ENCODE measurements at regions not wholly inside any gene's neighbourhood (a gene's known extent, or its start where the extent isn't known, plus 50 kb on each side); places are given as distances from the start of the nearest gene placed in this dataset.

DNA sequence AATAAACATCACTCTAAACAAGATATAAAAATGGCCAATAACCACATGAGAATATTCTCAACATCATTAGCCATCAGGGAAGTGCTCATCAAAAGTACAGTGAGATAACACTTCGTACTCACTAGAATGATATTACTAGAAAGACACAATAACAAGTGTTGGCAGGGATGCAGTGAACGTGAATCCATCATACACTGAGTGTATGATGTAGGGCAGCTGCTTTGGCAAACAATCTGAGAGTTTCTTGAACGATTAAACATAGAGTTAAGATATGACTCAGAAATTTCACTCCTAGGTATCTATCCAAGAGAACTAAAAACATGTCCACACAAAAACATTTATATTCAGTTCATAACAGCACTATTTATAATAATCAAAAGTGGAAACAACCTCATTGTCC lies 368.9 kb downstream of the PID1 start:
- no peak overlapping the region for H3K27ac ChIP-seq (ENCODE audit: low read length)
- no peak overlapping the region for H3K4me3 ChIP-seq (ENCODE audit: low read depth in 1 of 2, low read length in 2 of 2)
- H3K4me1 ChIP-seq (ENCODE audit: control insufficient read depth in 1 of 2, insufficient read depth in 2 of 2, low read length in 2 of 2), result no peaks in the 10 kb centered on the region
- peaks cover 0 to 4% of the 10 kb centered on the region in 2 donors for H3K9me3 ChIP-seq (ENCODE audit: control insufficient read depth in 1 of 2, low read length in 2 of 2)
- H3K36me3 ChIP-seq (ENCODE audit: control insufficient read depth in 1 of 2, insufficient read depth in 2 of 2, low read length in 2 of 2), result no peaks in the 10 kb centered on the region
- H3K27me3 ChIP-seq (ENCODE audit: low read depth, low read length), result no peaks in the 10 kb centered on the region

DNA sequence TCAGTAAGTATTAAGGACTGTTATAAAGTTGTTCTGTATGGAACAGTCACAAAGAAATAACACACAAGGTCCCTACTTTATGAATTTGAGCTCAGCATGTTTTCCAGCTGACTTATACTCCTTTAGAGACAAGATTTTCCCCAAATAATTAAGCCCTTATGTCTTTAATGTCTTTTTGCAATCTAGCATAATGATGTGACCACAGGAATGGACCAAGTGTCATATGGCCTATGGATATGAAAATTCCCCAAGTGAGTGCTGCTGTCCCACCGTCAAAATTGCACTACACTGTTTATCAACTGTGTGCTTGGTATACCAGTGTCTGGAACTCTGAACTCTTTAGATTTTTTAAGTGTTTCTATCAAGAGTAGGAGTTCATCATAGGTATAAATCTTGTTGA lies 369.6 kb downstream of the PID1 start:
- no peaks in the 10 kb centered on the region for H3K27me3 ChIP-seq (ENCODE audit: low read depth, low read length)
- H3K36me3 ChIP-seq (ENCODE audit: control insufficient read depth in 1 of 2, insufficient read depth in 2 of 2, low read length in 2 of 2), result no peaks in the 10 kb centered on the region
- H3K4me1 ChIP-seq (ENCODE audit: control insufficient read depth in 1 of 2, insufficient read depth in 2 of 2, low read length in 2 of 2), result no peaks in the 10 kb centered on the region
- H3K4me3 ChIP-seq (ENCODE audit: low read depth in 1 of 2, low read length in 2 of 2), result no peak overlapping the region
- peaks cover 0 to 10% of the 10 kb centered on the region in 2 donors for H3K9me3 ChIP-seq (ENCODE audit: control insufficient read depth in 1 of 2, low read length in 2 of 2)
- H3K27ac ChIP-seq (ENCODE audit: low read length), result no peak overlapping the region

DNA sequence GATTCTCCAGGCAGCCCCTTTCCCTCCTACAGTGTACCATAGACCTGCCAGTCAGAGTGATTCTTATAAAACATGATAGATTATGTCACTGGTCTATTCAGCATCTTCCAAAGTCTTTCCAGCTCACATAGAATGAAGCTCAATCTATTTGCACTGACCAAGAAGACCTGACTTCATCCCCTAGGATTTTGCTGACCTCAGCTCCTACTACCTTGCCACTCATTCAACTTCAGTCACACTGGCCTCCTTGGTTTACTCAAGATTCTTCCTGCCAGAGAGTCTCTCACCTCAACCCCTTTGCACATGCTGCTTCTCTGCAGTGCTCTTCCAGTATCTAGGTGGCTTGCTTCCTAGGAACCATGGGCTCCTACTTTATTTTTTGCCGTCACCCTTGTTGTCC lies 392.9 kb downstream of the PID1 start:
- Histone ChIP-seq H3K4me1 (ENCODE audit: control insufficient read depth in 1 of 2, insufficient read depth in 2 of 2, low read length in 2 of 2) (no peaks in the 10 kb centered on the region), H3K36me3 (ENCODE audit: control insufficient read depth in 1 of 2, insufficient read depth in 2 of 2, low read length in 2 of 2) (no peaks in the 10 kb centered on the region), H3K4me3 (ENCODE audit: low read depth in 1 of 2, low read length in 2 of 2) (no peak overlapping the region), H3K9me3 (ENCODE audit: control insufficient read depth in 1 of 2, low read length in 2 of 2) (no peaks in the 10 kb centered on the region), H3K27me3 (ENCODE audit: low read depth, low read length) (no peaks in the 10 kb centered on the region), H3K27ac (ENCODE audit: low read length) (no peak overlapping the region)

DNA sequence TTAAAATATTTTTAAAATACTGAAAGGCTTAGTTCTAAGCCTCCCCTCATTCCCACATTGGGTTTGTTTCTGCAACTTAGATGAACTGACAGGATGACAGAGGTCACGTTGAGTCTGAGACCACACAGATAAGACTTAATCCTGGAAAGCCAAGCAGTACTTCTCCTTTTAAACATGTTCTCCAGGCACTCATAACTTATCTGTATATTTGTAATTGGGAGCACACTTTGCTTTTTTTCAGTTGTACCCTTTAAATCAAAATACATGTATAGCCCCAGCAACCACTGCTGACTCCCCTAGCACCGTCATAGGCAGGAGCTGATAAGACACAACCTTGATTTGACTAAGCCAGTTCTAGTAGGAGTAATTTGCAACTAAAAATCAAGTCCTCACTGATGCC lies 394.8 kb downstream of the PID1 start:
- H3K27ac ChIP-seq (ENCODE audit: low read length), result no peak overlapping the region
- no peaks in the 10 kb centered on the region for H3K9me3 ChIP-seq (ENCODE audit: control insufficient read depth in 1 of 2, low read length in 2 of 2)
- no peaks in the 10 kb centered on the region for H3K36me3 ChIP-seq (ENCODE audit: control insufficient read depth in 1 of 2, insufficient read depth in 2 of 2, low read length in 2 of 2)
- H3K4me3 ChIP-seq (ENCODE audit: low read depth in 1 of 2, low read length in 2 of 2), result no peak overlapping the region
- H3K4me1 ChIP-seq (ENCODE audit: control insufficient read depth in 1 of 2, insufficient read depth in 2 of 2, low read length in 2 of 2), result no peaks in the 10 kb centered on the region
- no peaks in the 10 kb centered on the region for H3K27me3 ChIP-seq (ENCODE audit: low read depth, low read length)

DNA sequence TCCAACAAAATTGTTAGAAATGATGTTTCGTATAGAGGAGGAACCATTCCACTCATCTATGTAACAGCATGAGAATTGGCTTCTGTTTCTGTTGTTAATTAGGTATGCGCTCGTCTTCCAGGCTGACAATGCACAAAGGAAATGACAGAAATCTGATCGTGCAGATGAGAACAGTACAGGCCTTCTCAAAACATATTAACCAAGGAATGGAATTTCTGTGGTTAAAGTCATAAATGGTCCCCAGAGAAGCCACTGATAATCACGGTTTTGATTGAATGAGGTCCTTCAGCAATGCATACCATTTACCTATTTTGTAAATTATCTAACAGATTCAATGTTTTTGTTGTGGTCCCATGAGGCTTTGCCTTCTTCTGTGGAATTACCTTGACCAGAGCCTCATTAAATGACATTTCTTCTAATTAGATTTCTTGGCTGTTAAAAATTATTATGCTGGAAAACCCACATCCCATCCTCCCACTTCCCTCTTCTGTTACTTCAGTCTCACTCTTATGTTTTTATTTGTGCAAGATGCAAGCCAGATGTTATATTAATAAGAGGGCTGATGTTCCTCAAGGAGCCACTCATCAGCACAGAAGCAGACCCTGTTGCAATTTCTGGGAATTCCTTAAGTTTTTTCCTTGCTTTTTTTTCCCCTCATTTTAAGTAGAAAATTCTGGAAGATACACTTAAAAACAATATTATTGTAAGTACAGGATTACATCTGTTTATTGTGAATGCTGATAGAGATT lies 395.8 kb downstream of the PID1 start:
- no peaks in the 10 kb centered on the region for H3K9me3 ChIP-seq (ENCODE audit: control insufficient read depth in 1 of 2, low read length in 2 of 2)
- no peaks in the 10 kb centered on the region for H3K27me3 ChIP-seq (ENCODE audit: low read depth, low read length)
- H3K27ac ChIP-seq (ENCODE audit: low read length), result no peak overlapping the region
- H3K4me1 ChIP-seq (ENCODE audit: control insufficient read depth in 1 of 2, insufficient read depth in 2 of 2, low read length in 2 of 2), result no peaks in the 10 kb centered on the region
- no peaks in the 10 kb centered on the region for H3K36me3 ChIP-seq (ENCODE audit: control insufficient read depth in 1 of 2, insufficient read depth in 2 of 2, low read length in 2 of 2)
- no peak overlapping the region for H3K4me3 ChIP-seq (ENCODE audit: low read depth in 1 of 2, low read length in 2 of 2)

DNA sequence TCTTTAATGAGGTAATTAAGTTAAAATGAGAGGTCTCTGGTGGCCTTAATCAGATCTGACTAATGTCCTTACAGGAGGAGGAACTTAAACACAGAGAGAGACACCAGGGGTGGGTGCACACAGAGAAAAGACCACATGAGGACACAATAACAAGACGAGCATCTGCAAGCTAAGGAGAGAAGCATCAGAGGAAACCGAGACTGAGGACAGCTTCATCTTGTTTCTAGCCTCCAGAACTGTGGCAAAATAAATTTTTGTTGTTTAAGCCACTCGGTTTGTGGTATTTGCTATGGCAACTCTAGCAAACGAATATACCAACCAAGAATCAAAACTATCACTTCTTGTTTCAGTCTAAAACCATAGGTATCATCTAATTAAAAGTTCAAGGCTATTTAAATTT lies 400.1 kb downstream of the PID1 start:
- no peaks in the 10 kb centered on the region for H3K27me3 ChIP-seq (ENCODE audit: low read depth, low read length)
- H3K9me3 ChIP-seq (ENCODE audit: control insufficient read depth in 1 of 2, low read length in 2 of 2), result no peaks in the 10 kb centered on the region
- H3K4me1 ChIP-seq (ENCODE audit: control insufficient read depth in 1 of 2, insufficient read depth in 2 of 2, low read length in 2 of 2), result no peaks in the 10 kb centered on the region
- no peak overlapping the region for H3K4me3 ChIP-seq (ENCODE audit: low read depth in 1 of 2, low read length in 2 of 2)
- H3K36me3 ChIP-seq (ENCODE audit: control insufficient read depth in 1 of 2, insufficient read depth in 2 of 2, low read length in 2 of 2), result no peaks in the 10 kb centered on the region
- no peak overlapping the region for H3K27ac ChIP-seq (ENCODE audit: low read length)

DNA sequence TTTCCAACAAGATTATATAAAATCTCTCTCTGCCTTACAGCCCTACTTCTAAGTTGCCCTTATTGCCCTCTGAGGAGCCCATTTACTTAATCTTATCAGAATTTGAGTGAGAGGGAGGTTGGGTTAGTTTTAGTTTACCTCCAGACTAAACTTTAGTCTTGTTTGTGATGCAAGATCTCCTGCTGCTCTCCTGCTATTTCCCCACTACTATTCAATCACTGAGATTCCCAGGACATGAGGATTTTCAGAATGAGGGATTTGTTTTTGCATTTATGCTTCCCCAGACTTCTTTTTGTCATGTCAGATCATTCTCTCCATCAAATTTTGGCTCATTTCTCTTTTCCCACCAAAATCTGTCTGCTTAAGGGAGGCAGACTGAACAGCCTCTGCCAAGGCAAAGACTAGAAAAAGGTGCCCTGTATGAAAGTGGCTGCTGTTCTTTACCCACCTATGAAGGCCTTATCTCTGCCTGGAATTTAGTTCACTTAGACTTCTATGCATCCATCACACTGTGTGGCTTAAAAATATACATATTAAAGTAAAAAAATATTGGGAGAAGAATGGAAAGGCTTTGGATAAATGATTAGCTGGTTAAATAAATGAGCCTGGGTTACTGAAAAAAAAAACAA lies 401.3 kb downstream of the PID1 start:
- H3K4me1 ChIP-seq (ENCODE audit: control insufficient read depth in 1 of 2, insufficient read depth in 2 of 2, low read length in 2 of 2), result no peaks in the 10 kb centered on the region
- H3K27ac ChIP-seq (ENCODE audit: low read length), result no peak overlapping the region
- H3K9me3 ChIP-seq (ENCODE audit: control insufficient read depth in 1 of 2, low read length in 2 of 2), result no peaks in the 10 kb centered on the region
- H3K36me3 ChIP-seq (ENCODE audit: control insufficient read depth in 1 of 2, insufficient read depth in 2 of 2, low read length in 2 of 2), result no peaks in the 10 kb centered on the region
- no peak overlapping the region for H3K4me3 ChIP-seq (ENCODE audit: low read depth in 1 of 2, low read length in 2 of 2)
- H3K27me3 ChIP-seq (ENCODE audit: low read depth, low read length), result no peaks in the 10 kb centered on the region

DNA sequence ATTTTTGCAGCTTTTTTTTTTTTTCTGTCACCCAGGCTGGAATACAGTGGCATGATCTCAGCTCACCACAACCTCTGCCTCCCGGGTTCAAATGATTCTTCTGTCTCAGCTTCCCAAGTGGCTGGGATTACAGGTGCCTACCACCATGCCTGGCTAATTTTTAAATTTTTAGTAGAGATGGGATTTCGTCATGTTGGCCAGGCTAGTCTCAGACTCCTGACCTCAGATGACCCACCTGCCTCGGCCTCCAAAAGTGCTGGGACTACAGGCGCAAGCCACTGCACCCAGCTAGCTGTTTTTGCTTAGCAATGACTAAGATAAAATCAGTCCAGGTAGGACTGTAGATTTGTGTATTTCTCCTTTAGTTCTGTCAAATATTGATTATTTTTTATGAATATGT lies 403.7 kb downstream of the PID1 start:
- no peaks in the 10 kb centered on the region for H3K4me1 ChIP-seq (ENCODE audit: control insufficient read depth in 1 of 2, insufficient read depth in 2 of 2, low read length in 2 of 2)
- H3K27me3 ChIP-seq (ENCODE audit: low read depth, low read length), result no peaks in the 10 kb centered on the region
- no peak overlapping the region for H3K27ac ChIP-seq (ENCODE audit: low read length)
- H3K4me3 ChIP-seq (ENCODE audit: low read depth in 1 of 2, low read length in 2 of 2), result no peak overlapping the region
- no peaks in the 10 kb centered on the region for H3K9me3 ChIP-seq (ENCODE audit: control insufficient read depth in 1 of 2, low read length in 2 of 2)
- no peaks in the 10 kb centered on the region for H3K36me3 ChIP-seq (ENCODE audit: control insufficient read depth in 1 of 2, insufficient read depth in 2 of 2, low read length in 2 of 2)

DNA sequence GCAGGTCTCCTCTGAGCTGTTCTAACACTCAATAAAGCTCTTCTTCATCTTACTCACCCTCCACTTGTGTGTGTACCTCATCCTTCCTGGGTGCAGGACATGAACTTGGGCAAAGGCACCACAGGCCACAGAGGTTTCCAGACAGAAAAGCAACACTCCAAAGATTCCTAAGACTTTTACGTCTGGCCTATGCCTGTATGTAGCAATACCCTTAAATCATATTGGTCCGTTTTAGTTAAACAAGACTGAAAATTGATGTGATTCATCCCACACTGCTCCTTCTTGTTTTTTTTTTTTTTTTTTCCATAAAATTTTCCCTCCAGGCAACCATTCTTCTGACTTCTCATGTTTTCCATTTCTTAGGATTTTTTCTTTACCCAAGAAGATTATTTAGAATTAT lies 404.3 kb downstream of the PID1 start:
- Histone ChIP-seq H3K36me3 (ENCODE audit: control insufficient read depth in 1 of 2, insufficient read depth in 2 of 2, low read length in 2 of 2) (no peaks in the 10 kb centered on the region), H3K27ac (ENCODE audit: low read length) (no peak overlapping the region), H3K4me1 (ENCODE audit: control insufficient read depth in 1 of 2, insufficient read depth in 2 of 2, low read length in 2 of 2) (no peaks in the 10 kb centered on the region), H3K9me3 (ENCODE audit: control insufficient read depth in 1 of 2, low read length in 2 of 2) (no peaks in the 10 kb centered on the region), H3K4me3 (ENCODE audit: low read depth in 1 of 2, low read length in 2 of 2) (no peak overlapping the region), H3K27me3 (ENCODE audit: low read depth, low read length) (no peaks in the 10 kb centered on the region)

DNA sequence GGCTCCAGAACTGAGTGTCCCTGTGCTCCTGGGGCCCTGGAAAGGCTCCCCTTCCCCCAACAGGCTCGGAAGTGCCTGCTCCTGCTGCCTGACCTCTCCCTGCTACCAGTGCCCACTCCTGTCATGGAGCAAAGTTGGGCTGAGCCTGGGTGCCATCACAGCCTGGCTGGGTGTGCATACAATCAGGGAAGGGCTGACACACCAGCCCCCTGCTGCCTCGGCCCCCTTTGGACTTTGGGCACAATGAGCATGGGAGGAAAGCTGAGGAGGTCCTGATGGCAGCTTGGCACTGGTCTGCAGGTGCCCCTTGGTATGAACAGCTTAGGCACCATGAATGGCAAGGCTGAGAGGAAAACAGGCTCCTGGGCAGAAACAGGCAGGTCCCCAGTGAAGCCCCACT lies 405.0 kb downstream of the PID1 start:
- Histone ChIP-seq H3K4me3 (ENCODE audit: low read depth in 1 of 2, low read length in 2 of 2) (no peak overlapping the region), H3K27ac (ENCODE audit: low read length) (no peak overlapping the region), H3K36me3 (ENCODE audit: control insufficient read depth in 1 of 2, insufficient read depth in 2 of 2, low read length in 2 of 2) (no peaks in the 10 kb centered on the region), H3K9me3 (ENCODE audit: control insufficient read depth in 1 of 2, low read length in 2 of 2) (no peaks in the 10 kb centered on the region), H3K27me3 (ENCODE audit: low read depth, low read length) (no peaks in the 10 kb centered on the region), H3K4me1 (ENCODE audit: control insufficient read depth in 1 of 2, insufficient read depth in 2 of 2, low read length in 2 of 2) (no peaks in the 10 kb centered on the region)

DNA sequence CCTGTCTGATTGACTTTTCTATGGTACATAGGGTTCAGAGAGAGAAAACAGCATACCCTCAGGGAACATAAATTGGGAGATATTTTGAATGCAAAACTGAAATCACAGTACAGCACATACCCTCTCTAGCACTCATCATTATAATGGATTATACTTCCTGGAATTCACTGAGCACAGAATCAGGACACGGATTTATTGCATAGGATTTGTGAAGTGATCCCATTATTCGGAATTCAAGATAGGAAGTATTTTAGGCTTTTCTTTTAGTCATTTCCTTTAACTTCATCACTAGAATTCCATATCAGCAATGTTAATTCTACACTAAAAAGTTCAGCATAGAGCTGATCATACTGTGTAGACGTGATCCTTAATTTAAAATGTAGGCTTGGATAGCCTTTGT lies 407.0 kb downstream of the PID1 start:
- Histone ChIP-seq H3K27ac (ENCODE audit: low read length) (no peak overlapping the region), H3K36me3 (ENCODE audit: control insufficient read depth in 1 of 2, insufficient read depth in 2 of 2, low read length in 2 of 2) (no peaks in the 10 kb centered on the region), H3K4me1 (ENCODE audit: control insufficient read depth in 1 of 2, insufficient read depth in 2 of 2, low read length in 2 of 2) (no peaks in the 10 kb centered on the region), H3K4me3 (ENCODE audit: low read depth in 1 of 2, low read length in 2 of 2) (no peak overlapping the region), H3K9me3 (ENCODE audit: control insufficient read depth in 1 of 2, low read length in 2 of 2) (no peaks in the 10 kb centered on the region), H3K27me3 (ENCODE audit: low read depth, low read length) (no peaks in the 10 kb centered on the region)
